GM21423 (cell line): ENCODE measurements at regions not wholly inside any gene's neighbourhood (a gene's known extent, or its start where the extent isn't known, plus 50 kb on each side); places are given as distances from the start of the nearest gene placed in this dataset.
"Not testable (repeated sequence)": the region's sequence is repeated elsewhere in the genome, so short reads cannot be mapped to it uniquely, and the experiment has no call there.

Experiments
- ATAC-seq: cut with Tn5 transposase; IDR thresholded peaks from one replicate; pipeline ENCODE4 v1.9.1; 2021; ENCODE audit warnings: mild to moderate bottlenecking, moderate library complexity; ENCODE audit not compliant: unreplicated experiment

DNA sequence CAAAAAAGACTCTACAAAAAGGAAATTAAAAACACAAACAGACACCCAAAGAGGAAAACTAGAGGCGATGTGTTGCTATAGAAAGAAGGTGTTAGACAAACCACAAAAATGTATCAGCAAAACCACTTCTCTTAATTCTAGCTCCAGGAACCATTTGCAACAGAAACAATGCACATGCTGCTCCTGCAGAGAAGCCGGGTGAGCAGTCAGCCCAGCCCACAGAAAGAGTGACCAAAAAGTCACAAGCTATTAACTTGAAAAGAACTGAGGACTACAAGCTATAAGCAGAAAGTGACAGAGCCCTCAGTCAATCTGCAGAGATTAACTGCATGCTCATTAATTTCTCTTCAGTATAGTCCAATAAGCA lies 96.2 kb upstream of the KLHL13 start:
- peak; percentile 78 for ATAC-seq

DNA sequence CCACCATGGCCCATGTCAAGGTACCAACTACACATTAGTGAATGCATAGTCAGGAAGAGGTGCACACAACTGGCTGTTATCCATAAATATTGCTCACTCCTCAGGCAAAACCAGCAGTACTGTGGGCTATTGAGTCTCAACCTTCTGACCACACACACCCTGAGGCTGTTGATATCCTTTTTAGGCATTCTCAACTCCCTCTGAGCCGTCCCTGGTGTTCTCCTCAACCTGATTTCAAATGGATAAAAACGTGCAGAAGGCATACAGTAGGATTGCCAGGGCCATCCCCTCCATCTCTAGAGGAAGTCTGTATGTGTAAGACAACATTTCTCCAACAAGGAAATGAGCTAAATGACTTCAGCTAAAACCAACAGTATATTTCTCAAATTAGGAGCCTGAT lies 98.7 kb upstream of the KLHL13 start:
- ATAC-seq, result no peak

DNA sequence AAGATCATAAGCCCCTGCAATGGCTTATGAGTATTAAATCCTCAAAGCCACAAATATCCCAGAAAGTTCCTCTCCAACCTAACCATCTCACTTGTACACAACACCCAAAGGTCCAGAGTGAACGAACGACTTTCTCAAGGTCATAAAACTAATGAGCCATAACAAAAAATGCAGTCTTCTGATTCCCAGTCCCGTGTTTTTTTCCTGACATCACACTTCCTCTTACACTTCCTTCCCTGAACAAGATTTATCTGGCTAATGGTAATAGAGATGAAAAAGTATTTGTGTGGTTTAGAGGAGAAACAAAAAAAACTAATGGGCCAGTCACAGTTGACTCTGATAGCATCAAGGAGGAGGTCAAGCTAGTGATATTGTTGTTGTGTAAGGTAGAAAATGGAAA lies 99.5 kb upstream of the KLHL13 start:
- no peak for ATAC-seq

DNA sequence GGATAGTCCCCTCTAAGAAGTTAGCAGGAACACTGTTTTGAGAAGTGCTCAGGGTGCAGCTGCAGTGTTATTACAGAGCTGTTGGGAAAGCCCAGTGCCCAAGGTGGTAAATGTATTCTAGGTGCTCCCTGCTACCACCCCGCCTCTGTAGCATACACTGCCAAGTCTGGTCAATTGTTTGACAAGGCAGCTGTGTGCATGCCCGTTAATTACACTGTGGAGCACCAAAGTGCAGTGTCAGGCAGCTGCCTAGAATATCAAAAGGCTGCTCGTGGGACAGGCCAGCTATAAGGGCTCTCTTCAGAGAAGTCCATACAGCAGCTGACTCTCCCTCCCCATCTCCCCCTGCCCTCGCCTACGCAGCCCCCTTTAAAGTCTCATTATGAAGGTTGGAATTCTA lies 99.9 kb upstream of the KLHL13 start:
- no peak for ATAC-seq

DNA sequence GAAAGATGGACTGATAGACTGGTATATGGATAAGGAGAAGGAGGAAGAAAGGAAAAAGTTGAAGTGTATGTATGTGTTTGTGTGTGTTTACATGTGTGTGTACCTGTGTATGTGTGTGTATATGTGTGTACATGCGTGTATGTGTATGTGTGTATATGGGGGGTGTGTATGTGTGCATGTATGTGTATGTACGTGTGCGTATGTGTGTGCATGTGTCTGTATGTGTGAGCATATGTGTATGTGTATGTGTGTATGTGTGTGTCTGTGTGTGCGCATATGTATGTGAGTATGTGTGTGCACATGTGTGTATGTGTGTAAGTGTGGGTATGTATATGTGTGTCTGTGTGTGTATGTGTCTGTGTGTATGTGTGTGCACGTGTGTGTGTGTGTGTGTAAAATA lies 101.5 kb upstream of the KLHL13 start:
- ATAC-seq, result no peak

DNA sequence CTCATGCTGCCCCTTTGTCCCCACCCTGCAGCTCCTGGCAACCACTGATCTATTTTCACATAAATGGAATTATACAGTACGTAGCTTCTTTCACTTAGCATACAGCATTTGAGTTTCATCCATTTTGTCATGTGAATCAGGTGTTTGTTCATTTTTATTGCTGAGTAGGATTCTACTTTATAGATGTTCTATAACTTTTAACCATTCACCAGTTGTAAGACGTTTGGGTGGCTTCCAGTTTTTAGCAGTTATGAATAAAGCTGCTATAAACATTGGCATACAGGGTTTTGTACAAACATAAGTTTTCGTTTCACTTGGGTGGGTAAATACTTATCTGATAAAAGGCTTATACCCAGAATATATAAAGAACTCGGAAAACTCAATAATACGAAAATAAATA lies 102.3 kb upstream of the KLHL13 start:
- no peak for ATAC-seq

DNA sequence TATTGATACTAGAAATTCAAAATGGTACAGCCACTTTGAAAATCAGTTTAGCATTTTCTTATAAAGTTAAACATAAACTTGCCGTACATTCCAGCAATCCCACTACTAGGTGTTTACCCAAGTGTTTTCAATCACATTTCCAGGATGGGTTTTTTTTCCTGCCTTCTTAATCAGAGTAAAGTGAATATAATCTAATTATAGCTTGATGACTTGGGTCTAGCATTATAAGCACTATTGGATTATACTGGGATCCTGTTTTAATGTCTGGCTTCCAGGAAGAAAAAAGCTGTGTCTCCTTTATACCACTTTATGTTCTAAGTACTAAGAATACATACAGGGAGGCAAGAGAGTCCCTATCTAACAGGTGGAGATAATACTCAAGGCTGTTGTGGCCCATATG lies 103.3 kb upstream of the KLHL13 start:
- ATAC-seq, result no peak

DNA sequence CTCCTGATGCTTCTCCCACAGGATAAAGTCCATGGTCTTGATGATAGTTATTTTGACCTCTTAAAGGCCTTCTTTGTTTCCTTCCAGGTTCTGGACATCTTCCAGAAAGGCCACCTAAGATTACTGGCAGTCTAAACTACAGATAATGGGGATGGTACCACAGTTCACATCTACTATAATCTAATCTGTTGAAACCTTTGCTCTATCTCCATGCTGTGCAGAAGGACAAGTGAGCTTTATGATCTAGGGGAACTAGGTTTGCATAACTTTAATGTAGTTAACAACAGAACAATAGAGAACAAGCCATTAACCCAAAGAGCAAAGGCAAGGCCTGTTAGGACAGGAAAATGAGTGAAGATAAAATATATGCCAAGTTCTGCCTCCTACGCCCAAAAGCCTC lies 103.9 kb upstream of the KLHL13 start:
- no peak for ATAC-seq

DNA sequence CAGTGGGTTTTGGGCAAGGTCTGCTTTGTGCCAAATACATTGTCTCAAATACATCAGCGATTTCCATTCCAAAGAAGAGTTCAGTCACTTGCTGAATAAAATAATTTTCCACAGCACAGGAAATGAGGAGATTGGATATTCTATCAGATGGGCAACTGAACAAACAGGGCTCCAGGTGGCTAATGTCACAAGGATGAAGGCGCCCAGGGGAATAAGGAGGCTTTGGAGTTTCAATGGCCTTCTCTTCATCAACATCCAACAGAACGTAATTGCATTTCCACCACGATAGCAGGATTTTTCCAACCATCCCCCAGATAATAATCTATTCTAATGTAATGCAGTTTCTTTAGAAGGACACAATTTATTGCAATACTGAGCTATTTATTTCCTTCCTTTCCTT lies 104.7 kb upstream of the KLHL13 start:
- no peak for ATAC-seq

DNA sequence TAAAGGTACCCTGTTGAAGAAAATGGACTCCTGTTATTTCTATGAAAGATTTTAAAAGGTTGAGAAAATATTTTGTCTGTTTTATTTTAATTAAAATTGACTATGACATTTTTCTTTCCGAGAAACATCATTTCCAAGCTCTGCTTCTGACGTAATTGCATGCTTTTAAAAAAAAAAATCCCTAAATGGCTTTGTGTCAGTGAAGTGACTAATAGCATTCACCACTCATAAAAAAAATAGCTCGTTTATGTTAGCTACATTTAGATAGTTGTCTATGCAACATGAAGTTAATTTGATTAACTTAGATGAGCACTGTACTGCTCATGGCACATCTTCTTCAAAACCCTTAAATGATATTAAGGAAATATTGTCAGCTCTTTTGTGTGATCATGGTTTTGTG lies 105.1 kb upstream of the KLHL13 start:
- ATAC-seq, result no peak

DNA sequence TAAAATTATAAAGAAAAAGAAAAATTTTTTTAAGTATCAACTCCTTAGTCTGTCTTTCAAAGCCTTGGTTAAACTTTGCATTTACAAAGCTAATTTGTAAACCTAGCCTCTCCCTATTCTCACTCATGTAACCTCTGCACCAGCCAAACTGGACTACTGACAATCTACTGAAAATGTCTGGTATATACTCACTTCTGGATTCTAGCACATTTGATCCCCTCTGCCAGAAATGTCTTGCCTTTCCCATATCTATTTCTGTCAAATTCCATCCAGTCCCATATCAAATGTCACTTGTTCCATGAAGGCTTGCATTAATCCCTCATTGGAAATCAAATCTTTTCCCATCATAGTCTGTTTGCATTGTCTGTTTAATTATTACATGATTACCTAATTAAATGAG lies 105.8 kb upstream of the KLHL13 start:
- ATAC-seq, result no peak

DNA sequence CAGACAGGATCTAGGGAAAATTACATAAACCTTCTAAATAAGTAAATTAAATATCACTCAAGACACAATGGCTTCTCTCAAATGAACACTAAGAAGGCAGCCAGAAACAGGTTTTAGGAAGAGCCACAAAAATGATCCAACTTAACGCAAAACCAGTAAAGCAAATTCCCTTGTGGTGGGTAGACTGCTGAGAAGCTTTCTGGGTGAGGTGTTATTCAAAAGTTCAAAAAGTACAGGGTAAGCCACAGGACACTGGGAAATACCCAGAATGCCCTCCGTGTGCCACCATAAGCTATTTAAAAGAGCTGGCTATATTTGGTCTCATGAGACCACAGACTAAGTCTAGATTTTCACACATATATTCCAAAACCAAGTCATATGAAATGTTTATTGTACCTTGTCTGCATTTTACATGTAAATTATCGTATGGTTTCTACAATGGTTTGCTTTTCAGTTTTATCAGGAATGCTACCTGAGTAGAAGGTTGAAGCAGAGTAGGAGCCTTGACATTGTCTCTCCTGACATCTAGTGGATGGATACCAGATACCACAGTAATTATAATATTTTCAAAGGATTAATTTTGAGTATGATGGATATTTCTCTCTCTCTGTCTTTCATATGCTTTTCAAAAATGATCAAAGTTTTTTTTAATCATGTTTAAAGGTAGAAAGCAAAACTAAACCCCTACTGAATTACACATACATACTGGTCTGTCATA lies 109.3 kb upstream of the KLHL13 start:
- ATAC-seq, result peak; percentile 51

DNA sequence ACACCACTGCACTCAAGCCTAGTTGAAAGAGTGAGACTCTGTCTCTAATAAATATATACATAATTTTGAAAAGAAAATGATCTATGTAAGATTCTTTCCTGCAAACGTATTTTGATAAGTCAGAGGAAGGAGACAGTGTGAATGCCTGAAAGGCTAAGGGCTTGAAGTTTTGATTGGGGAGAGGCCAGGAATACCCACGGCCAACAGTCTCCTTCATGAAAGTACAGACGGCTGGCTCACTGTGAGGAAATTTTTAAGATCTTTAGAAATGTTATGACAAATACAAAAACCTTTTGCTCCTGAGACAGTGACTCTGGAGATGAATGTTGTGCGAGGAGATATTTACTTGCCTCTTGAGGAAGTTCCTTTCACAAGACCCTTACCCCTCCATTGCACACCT lies 111.4 kb upstream of the KLHL13 start:
- ATAC-seq, result no peak

DNA sequence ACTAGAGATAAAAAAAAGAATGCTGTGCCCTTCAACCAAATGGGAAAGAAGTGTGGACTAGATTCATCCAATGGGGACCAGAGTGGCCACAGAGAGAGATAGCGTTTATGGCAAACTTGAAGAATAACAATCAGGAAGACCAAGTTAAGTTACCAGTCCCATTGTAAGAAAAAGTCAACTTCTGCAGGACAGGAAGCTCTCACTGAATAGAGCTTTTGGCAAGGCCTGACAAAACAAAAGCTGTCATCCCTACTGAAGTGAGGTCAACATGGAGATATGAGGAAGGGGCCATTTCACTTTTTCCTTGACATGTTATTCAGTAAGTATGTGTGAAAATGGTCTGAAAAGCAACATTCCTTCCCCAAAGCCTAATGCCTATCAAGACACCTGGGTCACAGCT lies 111.8 kb upstream of the KLHL13 start:
- ATAC-seq, result no peak

DNA sequence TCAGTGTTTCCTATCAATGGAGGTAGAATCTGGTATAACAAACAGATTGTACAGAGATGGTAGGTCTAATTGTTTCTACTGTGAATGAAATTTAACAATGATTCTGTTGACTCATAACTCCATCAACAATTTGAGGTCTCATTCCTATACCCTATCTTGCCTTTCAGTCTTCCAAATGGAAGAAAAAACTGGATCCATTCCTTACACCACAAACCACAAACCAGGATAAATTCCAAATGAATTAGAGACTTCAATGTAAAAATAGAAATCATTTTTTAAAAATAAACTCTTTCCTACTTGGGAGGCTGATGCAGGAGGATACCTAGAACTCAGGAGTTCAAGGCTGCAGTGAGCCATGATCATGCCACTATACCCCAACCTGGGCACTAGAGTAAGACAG lies 114.4 kb upstream of the WDR44 start:
- no peak for ATAC-seq

DNA sequence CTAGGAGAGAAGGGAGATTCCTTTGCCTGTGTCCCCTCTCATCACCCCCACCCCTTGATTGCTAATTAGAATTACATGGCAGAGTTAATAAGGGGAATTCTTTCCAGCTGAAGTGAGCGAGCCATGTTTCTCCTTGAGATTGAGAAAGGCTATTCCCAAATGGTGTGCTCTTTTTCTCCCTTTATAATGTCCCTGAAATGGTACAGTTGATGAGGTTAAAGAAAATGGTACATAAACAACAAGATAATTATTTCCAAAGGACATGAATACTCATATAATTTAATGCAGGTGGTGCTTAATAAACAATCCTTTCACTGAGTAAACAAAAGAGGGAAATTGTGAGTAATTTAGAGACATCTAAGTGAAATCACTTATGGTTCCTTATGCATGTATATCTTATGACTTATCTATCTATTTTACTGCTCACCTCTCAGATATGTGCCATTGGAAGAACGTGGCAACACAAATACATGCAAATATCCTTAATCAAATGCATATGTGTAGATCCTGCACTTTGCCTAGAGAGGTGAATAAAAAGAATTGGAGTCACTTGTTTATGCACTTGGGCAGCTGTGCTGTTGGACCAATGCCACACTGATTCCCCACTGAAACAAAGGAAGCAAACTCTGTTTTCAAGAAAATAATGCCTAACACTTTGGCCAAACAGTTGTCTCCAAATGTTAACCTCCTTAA lies 106.6 kb upstream of the WDR44 start:
- ATAC-seq, result no peak

DNA sequence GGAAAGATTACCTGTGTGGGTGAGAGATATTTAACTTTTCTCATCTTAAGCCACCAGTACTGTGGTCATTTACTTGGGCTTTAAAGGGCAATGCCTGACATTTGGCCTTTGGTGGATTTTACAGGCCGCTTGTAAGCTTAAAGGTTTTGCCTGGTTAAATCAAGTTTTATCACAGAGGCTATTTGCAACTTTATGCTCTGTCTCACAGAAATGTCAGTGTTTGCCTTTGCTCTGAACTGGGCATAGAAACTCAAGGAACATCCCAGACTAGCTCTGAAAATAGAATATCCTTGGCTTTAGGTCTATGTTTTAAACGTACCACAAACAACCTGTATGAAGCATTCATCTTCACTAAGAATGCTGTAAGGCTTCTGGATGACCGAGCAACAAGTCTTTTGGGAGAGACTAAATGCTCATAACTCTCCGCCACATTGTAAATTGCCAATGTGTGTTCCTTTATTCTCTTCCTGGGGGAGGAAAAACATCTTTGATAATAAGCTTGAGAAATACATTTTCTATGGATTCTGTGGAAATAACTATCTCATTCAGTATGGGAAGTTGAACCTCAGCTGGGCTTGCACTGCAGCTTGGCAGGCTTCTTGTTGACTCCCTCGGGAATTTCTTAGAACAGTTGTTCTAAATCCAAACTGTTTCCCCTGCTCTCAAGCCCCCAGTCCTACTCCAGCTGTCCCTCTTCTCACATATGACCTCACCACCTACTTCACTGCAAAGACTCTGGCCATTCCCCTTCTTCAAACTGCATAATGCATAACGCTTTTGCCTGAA lies 105.8 kb upstream of the WDR44 start:
- no peak for ATAC-seq

DNA sequence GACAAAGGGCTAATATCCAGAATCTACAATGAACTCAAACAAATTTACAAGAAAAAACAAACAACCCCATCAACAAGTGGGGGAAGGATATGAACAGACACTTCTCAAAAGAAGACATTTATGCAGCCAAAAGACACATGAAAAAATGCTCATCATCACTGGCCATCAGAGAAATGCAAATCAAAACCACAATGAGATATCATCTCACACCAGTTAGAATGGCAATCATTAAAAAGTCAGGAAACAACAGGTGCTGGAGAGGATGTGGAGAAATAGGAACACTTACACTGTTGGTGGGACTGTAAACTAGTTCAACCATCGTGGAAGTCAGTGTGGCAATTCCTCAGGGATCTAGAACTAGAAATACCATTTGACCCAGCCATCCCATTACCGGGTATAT lies 98.9 kb upstream of the WDR44 start:
- not testable (repeated sequence) for ATAC-seq

DNA sequence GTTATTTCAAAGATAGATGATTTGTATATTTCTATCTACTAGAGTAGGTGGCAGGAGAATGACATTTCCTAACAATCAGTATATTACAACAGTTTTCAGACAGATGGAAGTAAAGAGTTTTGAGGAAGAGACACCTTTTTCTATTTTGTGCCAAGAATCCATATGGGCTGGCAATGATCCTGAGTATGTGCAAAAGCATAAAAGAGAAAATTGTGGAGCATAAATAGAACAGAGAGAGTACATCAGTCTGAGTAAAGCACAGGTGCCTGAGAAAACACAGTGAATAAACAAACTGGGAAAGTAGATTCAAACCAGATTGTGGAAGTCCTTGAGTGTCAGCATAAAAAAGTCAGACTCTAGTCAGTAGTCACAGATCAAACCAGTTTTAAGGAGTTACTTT lies 96.8 kb upstream of the WDR44 start:
- no peak for ATAC-seq

DNA sequence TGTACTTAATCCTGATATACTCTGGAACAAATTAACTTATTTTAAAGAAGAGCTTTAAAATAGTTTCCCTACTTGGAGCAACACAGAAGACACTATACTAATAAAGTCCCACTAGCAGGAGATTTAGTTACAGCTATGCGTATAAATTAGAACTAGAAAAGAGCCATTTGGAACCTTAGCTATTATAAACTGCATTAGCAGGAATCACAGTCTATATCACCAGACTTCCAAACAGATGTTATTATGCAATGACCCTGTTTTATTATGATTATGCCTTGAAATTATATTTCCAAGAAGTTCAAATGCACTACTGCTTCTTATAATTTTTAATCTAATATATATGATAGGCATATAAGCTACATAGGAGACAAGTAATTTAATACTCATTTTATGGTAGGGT lies 95.5 kb upstream of the WDR44 start:
- ATAC-seq, result no peak

DNA sequence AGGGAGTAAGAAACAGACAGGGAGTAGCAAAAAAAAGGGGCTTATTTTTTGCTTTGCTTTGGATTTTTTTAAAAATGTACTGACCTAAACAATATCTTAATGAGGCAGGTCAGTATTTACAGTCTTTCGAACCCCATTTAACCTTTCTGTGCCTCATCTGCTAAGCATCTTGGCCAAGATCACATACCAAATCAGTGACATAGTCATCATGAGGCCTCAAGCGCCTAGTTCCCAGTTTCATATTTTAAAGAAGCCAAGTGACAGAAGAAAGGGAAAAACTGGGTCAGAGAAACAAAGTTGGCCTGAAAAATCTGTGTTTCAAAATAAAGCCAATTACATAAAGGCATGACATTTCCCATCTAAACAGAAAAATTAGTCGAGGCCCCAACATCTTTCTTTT lies 94.6 kb upstream of the WDR44 start:
- ATAC-seq, result no peak

DNA sequence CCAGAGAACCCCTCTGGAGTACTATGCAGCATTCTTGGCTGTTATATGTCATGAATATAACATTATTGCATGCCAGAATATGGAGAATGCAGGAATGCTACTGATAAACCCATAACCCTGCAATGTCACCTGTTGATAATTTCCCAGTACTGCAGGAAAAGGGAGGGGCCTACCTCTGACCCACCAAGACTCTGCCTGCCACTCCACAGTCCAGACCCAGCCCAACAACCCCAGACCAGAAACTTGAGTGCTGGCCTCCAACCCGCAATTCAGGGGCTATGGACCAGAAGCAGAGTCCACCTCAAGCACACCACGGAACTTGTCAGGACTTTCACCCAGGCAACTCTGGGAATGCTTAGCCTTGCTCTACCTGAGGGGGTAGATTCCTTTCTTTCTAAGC lies 92.9 kb upstream of the WDR44 start:
- no peak for ATAC-seq
